ENCODE measurements at regions not wholly inside any gene's neighbourhood (a gene's known extent, or its start where the extent isn't known, plus 50 kb on each side); places are given as distances from the start of the nearest gene placed in this dataset.

- no peak for TF ChIP-seq CTCF (IDR thresholded peaks at IDR 0.05; ENCODE audit: insufficient read depth, low read length)
- TF ChIP-seq GABPA (IDR thresholded peaks at IDR 0.05; ENCODE audit: low read depth): no peak
Measured at GRCh38 chr5:5560016-5560415, 137.5 kb downstream of the ICE1 start.

Measured in HL-60 (cell line).